Activated T-cell treated with anti-CD3 and anti-CD28 coated beads, Interleukin-2, amount 50 U/mL, for 24 hours (primary cell): ENCODE measurements at regions not wholly inside any gene's neighbourhood (a gene's known extent, or its start where the extent isn't known, plus 50 kb on each side); places are given as distances from the start of the nearest gene placed in this dataset.
"Not testable (repeated sequence)": the region's sequence is repeated elsewhere in the genome, so short reads cannot be mapped to it uniquely, and the experiment has no call there.

Experiments
- DNase-seq: peaks from one replicate; pipeline ENCODE4 v3.0.0-alpha.2; 2020
- H3K27ac Mint-ChIP-seq: 2 replicates; pipeline ENCODE4 v1.8.0; 2020; ENCODE audit warnings: mild to moderate bottlenecking, mixed read lengths
- H3K27me3 Mint-ChIP-seq: 2 replicates; pipeline ENCODE4 v1.8.0; 2020; ENCODE audit warnings: mixed read lengths
- H3K36me3 Mint-ChIP-seq: 2 replicates; pipeline ENCODE4 v1.8.0; 2020; ENCODE audit warnings: low read depth, mixed read lengths
- H3K4me1 Mint-ChIP-seq: 2 replicates; pipeline ENCODE4 v1.8.0; 2020; ENCODE audit warnings: low read depth, mixed read lengths
- H3K4me3 Mint-ChIP-seq: 2 replicates; pipeline ENCODE4 v1.8.0; 2020; ENCODE audit warnings: mild to moderate bottlenecking, moderate library complexity, mixed read lengths
- H3K9me3 Mint-ChIP-seq: 2 replicates; pipeline ENCODE4 v1.8.0; 2020; ENCODE audit warnings: mixed read lengths

DNA sequence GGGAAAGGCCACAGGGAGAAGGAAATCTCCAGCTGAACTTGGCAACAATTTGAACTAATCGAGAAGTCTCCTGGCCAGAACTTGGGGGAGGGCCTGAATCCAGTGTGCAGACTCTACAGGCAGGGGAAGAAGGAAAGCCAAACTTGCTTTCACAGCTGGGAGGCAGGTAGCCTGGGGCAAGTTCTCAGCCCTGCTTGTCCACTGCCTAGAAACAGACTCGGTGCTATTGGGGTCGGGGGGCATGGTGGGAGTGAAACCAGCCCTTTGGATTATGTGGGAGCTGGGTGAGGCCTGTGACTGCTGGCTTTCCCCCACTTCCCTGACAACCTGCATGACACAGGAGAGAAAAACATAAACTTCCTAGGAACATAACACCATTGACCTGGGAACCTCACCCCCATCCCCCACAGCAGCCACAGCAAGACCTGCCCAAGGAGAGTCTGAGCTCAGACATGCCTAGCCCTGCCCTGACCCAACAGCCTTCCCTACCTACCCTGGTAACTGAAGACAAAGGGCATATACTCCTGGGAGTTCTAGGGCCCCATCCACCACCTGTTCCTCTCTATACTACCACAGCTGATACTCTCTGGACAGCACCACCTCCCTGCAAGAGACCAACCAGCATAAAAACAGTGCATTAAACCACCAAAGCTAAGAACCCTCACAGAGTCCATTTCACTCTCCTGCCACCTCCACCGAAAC lies 103.7 kb upstream of the MNS1 start:
- peaks cover under 1% of the 10 kb centered on the region for H3K9me3 Mint-ChIP-seq
- H3K27me3 Mint-ChIP-seq, result peaks cover 5% of the 10 kb centered on the region
- H3K27ac Mint-ChIP-seq, result no peak overlapping the region
- no peak for DNase-seq
- H3K36me3 Mint-ChIP-seq, result no peaks in the 10 kb centered on the region
- H3K4me3 Mint-ChIP-seq, result no peak overlapping the region
- no peaks in the 10 kb centered on the region for H3K4me1 Mint-ChIP-seq

DNA sequence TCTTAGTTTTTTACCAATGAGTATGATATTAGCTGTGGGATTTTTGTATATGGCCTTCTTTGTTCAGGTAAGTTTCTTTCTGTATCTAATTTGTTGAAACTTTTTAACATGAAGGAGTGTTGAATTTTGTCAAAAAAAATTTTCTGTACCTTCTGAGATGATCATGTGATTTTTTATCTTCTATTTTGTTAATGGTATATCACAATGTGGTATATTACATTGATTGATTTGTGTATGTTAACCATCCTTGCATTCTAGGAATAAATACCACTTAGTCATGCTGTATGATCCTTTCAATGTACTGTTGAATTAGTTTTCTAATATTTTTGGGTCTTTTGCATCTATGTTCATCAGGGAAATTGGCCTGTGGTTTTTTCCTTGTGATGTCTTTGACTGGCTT lies 92.5 kb upstream of the MNS1 start:
- no peaks in the 10 kb centered on the region for H3K4me1 Mint-ChIP-seq
- no peak for DNase-seq
- peaks cover 8% of the 10 kb centered on the region for H3K27me3 Mint-ChIP-seq

DNA sequence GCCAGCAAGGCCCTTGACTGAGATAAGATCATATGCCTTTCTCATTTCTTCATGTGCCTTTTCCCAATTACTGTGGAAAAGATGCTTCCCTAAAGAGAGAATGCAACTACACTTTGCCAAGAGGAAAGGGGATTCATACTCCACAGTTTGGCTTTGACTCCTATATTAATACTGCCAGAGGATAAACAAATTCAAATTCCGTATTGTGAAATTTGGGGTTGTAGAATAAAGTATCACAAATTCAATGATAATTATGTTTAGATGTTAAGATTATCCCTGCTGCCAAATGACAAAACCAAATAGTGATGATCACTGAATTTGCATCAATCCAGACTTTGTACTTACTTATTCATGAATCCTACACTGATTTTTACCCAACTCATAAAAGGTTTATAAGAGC lies 88.5 kb upstream of the MNS1 start:
- Mint-ChIP-seq H3K4me3 (no peak overlapping the region), H3K27ac (no peak overlapping the region), H3K9me3 (peaks cover 29% of the 10 kb centered on the region), H3K36me3 (no peaks in the 10 kb centered on the region), H3K4me1 (no peaks in the 10 kb centered on the region), H3K27me3 (peaks cover 4% of the 10 kb centered on the region)
- DNase-seq, result no peak

More for the DNA sequence above, 92.5 kb upstream of the MNS1 start:
- Mint-ChIP-seq H3K9me3 (peaks cover 23% of the 10 kb centered on the region), H3K27ac (no peak overlapping the region), H3K4me3 (no peak overlapping the region), H3K36me3 (no peaks in the 10 kb centered on the region)

DNA sequence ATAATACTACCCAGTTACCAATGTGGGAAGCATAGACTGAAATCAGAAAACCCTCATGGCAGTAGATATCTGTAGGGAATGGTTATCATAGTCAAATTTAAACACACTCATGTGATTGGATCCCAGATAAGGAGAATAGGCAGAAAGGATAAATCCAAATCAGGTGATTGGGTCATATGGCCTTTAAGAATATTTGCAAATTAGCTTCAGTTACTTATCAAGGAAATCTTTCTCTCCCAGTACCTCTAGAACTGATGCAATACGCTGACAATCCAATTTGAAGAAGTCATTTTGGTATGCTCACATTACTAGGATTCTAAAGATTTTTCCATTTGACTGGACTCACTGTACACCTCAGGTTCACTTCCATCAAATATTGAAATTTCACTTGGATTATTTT lies 87.7 kb upstream of the MNS1 start:
- Mint-ChIP-seq H3K27me3 (peaks cover 4% of the 10 kb centered on the region), H3K9me3 (peaks cover 24% of the 10 kb centered on the region), H3K36me3 (no peaks in the 10 kb centered on the region), H3K27ac (no peak overlapping the region), H3K4me3 (no peak overlapping the region), H3K4me1 (no peaks in the 10 kb centered on the region)
- DNase-seq, result no peak

DNA sequence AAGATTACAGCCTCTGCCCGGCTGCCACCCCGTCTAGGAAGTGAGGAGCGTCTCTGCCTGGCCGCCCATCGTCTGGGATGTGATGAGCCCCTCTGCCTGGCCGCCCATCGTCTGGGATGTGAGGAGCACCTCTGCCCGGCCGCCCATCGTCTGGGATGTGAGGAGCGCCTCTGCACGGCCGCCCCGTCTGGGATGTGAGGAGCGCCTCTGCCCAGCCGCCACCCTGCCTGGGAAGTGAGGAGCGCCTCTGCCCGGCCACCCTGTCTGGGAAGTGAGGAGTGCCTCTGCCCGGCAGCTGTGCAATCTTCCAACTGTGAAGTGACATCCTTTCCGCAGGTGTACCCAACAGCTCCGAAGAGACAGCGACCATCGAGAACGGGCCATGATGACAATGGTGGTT lies 75.6 kb upstream of the MNS1 start:
- not testable (repeated sequence) for H3K27me3 Mint-ChIP-seq, H3K9me3 Mint-ChIP-seq, H3K4me3 Mint-ChIP-seq, DNase-seq, H3K36me3 Mint-ChIP-seq, H3K27ac Mint-ChIP-seq
- H3K4me1 Mint-ChIP-seq, result peaks cover 11% of the 10 kb centered on the region

DNA sequence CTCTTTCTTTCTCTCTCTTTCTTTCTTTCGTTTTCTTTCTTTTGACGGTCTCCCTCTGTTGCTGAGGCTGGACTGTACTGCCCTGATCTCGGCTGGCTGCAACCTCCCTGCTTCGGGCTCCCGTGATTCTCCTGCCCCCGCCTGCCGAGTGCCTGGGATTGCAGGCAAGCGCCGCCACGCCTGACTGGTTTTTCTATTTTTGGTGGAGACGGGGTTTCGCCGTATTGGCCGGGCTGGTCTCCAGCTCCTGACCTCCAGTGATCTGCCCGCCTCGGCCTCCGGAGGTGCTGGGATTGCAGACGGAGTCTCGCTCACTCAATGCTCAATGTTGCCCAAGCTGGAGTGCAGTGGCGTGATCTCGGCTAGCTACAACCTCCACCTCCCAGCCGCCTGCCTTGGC lies 75.2 kb upstream of the MNS1 start:
- H3K27me3 Mint-ChIP-seq, H3K27ac Mint-ChIP-seq, H3K36me3 Mint-ChIP-seq, H3K9me3 Mint-ChIP-seq, DNase-seq, H3K4me3 Mint-ChIP-seq: not testable (repeated sequence)
- peaks cover 11% of the 10 kb centered on the region for H3K4me1 Mint-ChIP-seq

DNA sequence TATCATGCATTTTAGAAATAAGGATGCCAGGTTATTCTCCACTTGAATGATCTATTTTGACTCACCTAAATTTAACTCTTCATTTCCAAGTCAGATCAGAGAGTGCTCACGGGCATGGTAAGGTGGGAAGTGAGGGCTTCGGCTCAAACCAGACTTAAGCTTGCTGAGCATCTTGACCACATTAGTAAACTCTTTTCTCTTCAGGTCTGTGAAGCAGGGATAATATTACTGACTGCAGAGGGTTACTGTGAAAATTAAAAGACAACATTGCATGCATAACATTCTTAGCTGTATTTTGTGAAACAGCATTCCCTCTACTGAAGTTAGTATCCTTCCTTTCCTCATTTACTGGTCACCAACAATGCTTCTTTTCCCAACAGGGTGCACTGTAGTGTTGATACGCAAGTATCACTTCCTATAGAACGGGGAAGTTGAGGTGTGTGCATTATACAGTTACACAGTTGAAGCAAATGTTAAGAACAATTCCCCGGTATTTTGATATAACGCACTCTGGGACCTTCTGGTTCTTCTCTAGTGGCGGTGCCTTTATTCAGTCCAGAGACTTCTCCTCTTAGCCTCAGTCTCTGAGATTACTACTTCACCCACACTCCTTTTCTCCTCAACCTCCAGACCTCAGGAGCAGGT lies 74.1 kb upstream of the MNS1 start:
- H3K36me3 Mint-ChIP-seq, result no peaks in the 10 kb centered on the region
- no peak overlapping the region for H3K4me3 Mint-ChIP-seq
- H3K9me3 Mint-ChIP-seq, result peaks cover 3% of the 10 kb centered on the region
- no peaks in the 10 kb centered on the region for H3K27me3 Mint-ChIP-seq
- peaks cover 11% of the 10 kb centered on the region for H3K4me1 Mint-ChIP-seq
- no peak for DNase-seq
- H3K27ac Mint-ChIP-seq, result no peak overlapping the region

DNA sequence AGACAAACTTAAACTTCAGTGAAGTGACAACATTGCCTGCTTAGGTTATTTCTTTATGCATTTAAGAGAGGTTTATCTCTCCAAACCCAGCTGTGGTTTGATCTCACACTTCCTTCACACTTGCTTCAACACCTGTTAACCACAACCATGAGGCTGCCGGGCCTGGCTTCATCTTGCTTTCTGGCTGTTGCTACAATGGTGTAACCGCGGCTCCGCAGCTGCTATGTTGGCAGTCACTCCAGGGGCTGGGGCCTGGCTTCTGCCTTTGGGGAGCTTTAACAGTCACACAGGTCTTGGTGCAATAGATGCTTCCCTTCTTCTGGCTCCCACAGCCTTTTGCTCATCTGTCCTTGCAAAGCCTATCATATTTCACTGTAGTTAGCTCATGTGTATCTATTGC lies 72.9 kb upstream of the MNS1 start:
- Mint-ChIP-seq H3K27ac (no peak overlapping the region), H3K4me1 (peaks cover 11% of the 10 kb centered on the region), H3K4me3 (no peak overlapping the region), H3K27me3 (no peaks in the 10 kb centered on the region), H3K9me3 (peaks cover under 1% of the 10 kb centered on the region), H3K36me3 (no peaks in the 10 kb centered on the region)
- DNase-seq, result peak; percentile 43

DNA sequence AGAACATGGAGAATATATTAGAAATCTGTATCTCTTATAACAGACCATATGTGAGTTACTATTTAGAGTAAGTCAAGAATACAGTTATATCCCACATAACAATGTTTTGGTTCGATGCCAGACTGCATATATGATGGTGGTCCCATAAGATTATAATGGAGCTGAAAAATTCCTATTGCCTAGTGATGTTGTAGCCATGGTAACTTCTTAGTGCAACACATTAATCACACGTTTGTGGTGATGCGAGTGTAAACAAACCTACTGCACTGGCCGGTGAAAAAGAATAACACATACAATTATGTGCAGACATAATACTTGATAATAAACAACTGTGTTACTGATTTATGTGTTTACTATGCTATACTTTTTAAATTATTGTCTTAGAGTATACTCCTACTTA lies 69.8 kb upstream of the MNS1 start:
- H3K4me1 Mint-ChIP-seq, result peaks cover 11% of the 10 kb centered on the region
- no peak overlapping the region for H3K4me3 Mint-ChIP-seq
- H3K36me3 Mint-ChIP-seq, result no peaks in the 10 kb centered on the region
- H3K27ac Mint-ChIP-seq, result no peak overlapping the region
- DNase-seq, result no peak
- no peaks in the 10 kb centered on the region for H3K9me3 Mint-ChIP-seq
- no peaks in the 10 kb centered on the region for H3K27me3 Mint-ChIP-seq

DNA sequence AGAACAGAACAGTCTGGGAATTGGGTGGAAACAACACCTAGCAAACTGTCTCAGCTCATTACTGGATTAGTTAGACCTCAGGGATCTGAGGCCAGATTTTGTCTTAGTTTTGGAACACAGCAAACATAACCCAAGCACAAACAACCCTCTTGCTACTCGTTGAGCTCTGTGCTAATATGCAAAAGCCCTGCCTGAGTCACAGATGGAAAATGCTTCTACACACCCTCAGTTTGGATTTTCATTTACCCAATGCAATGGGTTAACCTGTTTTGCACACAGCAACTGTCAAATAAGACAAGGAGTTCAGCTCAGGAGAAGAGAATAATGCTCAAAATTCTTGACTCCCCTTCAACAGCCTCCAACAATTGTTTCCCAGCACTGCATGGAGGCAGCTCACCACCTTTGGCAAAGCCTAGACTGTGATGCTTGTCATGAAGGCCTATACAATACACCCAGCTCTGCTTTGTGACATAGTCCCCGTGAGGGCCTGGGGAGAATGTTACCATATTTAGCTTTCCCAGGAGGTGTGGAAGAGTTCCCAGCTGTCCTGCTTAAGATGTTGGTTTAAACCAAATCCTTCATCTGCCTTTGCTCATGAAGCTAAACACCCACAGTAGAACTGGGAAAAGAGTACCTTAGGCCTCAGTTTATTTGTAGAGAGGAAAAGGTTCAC lies 68.9 kb upstream of the MNS1 start:
- Mint-ChIP-seq H3K27ac (no peak overlapping the region), H3K4me1 (peaks cover 11% of the 10 kb centered on the region), H3K4me3 (no peak overlapping the region), H3K27me3 (no peaks in the 10 kb centered on the region), H3K9me3 (no peaks in the 10 kb centered on the region), H3K36me3 (no peaks in the 10 kb centered on the region)
- DNase-seq, result no peak

DNA sequence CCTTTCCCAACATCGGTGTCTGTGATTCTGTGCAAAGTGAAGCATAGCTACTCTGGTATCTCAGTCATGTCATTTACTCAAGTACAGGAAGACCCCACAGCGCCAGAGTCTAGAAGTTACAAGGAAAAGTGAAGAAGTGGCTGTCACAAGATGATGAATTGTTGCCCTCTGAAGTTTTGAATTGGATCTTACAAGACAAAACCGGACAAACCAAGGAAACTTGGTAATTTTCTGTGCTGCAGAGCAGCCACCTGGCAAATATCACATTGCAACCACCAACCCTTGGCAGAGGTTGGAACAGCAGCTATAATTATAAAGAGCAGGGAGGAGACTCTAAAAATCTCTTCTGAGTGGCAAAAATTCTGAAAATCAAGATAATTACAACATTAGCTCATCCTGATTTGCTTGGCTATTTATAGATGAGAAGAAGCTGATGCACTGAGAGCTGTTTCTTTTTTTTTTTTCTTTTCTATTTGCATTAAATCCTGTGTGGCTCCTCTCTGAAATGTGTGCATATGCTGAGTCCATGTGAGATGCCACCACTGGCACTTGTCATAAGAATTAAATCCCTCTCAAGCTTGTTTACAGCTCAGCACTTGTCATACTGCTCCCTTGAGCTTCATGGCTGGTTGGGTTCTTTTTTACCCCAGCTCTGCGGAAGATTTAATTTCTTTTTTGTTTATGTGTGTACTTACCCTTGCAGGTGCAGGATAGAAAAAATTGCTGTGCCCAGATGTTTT lies 68.0 kb upstream of the MNS1 start:
- no peak overlapping the region for H3K4me3 Mint-ChIP-seq
- H3K4me1 Mint-ChIP-seq, result peaks cover 6% of the 10 kb centered on the region
- H3K27me3 Mint-ChIP-seq, result no peaks in the 10 kb centered on the region
- H3K27ac Mint-ChIP-seq, result no peak overlapping the region
- no peaks in the 10 kb centered on the region for H3K9me3 Mint-ChIP-seq
- no peak for DNase-seq
- no peaks in the 10 kb centered on the region for H3K36me3 Mint-ChIP-seq

DNA sequence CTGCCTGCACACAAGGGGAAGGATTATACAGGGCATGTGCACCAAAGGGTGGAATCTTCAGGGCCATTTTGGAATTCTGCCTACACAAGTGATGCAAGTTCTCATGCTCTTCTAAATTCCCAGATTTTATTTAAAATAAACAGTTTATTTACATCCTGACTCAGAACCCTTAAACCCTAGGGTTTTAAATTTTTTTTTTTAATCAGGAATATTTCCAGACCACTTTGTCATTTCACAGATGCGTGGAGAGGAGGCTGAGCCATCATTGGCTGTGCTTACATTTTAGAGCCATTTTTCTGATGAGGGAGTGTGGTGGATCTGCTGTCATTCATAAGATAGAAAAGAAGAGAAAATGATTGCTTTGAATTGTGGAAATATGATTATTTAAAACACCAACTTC lies 65.2 kb upstream of the MNS1 start:
- H3K36me3 Mint-ChIP-seq, result no peaks in the 10 kb centered on the region
- no peaks in the 10 kb centered on the region for H3K9me3 Mint-ChIP-seq
- H3K4me3 Mint-ChIP-seq, result no peak overlapping the region
- H3K4me1 Mint-ChIP-seq, result no peaks in the 10 kb centered on the region
- no peaks in the 10 kb centered on the region for H3K27me3 Mint-ChIP-seq
- H3K27ac Mint-ChIP-seq, result no peak overlapping the region
- no peak for DNase-seq

DNA sequence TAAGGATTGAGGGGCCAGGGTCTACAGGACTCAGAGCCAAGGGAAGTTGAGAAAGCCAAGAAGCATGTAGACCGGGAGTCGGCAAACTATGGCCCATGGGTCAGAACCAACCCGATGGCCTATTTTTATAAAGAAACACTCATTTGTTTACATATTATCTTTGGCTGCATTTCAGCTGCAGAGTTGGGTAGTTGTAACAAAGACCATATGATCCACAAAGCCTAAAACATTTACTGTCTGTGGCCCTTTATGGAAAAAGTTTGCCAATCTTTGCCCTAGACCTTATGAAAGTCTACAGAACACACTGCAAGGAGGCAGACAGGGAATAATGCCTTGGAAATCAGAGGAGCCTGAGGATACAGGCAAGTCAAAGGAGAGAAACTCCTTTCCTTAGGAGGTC lies 63.2 kb upstream of the MNS1 start:
- no peaks in the 10 kb centered on the region for H3K36me3 Mint-ChIP-seq
- no peaks in the 10 kb centered on the region for H3K9me3 Mint-ChIP-seq
- H3K4me3 Mint-ChIP-seq, result no peak overlapping the region
- no peak for DNase-seq
- H3K27me3 Mint-ChIP-seq, result no peaks in the 10 kb centered on the region
- no peak overlapping the region for H3K27ac Mint-ChIP-seq
- H3K4me1 Mint-ChIP-seq, result no peaks in the 10 kb centered on the region

DNA sequence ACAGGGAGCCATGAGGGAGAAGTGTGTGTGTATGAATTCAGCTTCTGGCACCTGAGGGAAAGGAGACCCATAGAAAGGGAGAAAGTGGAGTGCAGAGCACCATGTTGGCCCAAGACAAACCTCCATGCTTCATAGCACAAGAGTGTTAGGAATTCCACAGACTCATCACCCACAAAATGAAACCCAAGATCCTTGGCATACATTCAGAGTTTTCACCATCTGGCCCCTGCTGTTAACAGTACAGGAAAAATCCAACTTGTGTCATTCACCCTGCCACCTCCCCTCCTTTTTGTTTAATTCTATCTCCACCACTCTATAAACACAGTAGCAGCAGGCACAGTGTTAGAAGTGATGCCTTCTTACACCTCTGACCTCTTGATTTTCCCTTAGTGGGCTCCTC lies 60.0 kb upstream of the MNS1 start:
- Mint-ChIP-seq H3K27me3 (peaks cover 9% of the 10 kb centered on the region), H3K9me3 (no peaks in the 10 kb centered on the region), H3K36me3 (no peaks in the 10 kb centered on the region), H3K27ac (no peak overlapping the region), H3K4me1 (no peaks in the 10 kb centered on the region), H3K4me3 (no peak overlapping the region)
- no peak for DNase-seq

DNA sequence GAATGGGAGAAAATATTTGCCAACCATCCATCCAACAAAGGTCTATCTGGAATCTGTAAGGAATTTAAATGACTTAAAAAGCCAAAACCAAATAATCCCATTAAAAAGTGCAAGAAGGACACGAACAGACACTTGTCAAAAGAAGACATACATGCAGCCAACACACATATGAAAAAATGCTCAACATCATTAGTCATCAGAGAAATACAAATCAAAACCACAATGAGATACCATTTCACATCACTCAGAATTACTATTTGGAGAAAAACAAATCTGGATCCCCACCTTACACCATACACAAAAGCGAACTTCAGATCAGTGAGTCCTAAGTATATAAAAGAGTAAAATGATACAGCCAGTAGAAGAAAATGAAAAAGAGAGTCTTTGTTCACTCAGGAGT lies 58.6 kb upstream of the MNS1 start:
- Mint-ChIP-seq H3K36me3 (no peaks in the 10 kb centered on the region), H3K27ac (no peak overlapping the region), H3K27me3 (peaks cover 15% of the 10 kb centered on the region), H3K4me1 (no peaks in the 10 kb centered on the region), H3K9me3 (peaks cover 10% of the 10 kb centered on the region), H3K4me3 (no peak overlapping the region)
- DNase-seq, result no peak
